Stimulated activated naive CD4-positive, alpha-beta T cell (primary cell): ENCODE measurements at regions not wholly inside any gene's neighbourhood (a gene's known extent, or its start where the extent isn't known, plus 50 kb on each side); places are given as distances from the start of the nearest gene placed in this dataset.

Experiments used
- DNase-seq, 6 experiments: peaks; one replicate each; lab custom pipeline; 2025; lab: John Stamatoyannopoulos, UW

DNA sequence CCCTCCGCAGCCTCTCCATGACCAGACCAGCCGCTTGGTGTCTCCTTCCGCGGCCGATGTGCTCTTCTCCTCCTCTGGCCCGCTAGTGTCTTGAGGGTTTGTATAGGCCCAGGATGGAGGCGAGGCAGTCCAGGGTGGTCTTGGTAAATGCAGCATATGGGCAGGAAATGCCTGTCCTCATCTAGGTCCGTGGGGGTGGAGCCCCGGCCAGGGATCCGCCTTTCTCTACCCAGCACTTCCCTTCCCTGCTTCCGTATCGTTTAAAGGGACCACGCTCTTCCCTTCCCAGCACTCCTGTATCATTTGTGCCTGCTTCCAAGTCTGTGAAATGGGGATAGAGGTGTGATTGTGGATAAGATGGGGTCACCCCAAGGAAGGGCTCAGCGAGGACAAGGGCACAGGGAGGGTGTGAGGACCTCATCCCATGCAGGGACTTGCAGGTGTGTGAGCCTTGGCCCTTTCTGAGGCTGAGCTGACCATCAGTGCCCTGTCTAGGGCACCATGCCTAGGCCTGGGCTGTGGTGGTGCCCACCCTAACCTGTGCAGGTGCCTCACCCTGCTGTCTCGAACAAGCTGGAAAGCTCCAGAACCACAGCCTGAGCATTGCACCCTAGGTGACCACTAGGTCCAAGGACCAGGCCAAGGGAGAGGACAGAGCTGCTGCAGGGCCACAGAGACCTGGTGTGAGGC, 326.8 kb upstream of the RTL1 start:
- no peak for DNase-seq

DNA sequence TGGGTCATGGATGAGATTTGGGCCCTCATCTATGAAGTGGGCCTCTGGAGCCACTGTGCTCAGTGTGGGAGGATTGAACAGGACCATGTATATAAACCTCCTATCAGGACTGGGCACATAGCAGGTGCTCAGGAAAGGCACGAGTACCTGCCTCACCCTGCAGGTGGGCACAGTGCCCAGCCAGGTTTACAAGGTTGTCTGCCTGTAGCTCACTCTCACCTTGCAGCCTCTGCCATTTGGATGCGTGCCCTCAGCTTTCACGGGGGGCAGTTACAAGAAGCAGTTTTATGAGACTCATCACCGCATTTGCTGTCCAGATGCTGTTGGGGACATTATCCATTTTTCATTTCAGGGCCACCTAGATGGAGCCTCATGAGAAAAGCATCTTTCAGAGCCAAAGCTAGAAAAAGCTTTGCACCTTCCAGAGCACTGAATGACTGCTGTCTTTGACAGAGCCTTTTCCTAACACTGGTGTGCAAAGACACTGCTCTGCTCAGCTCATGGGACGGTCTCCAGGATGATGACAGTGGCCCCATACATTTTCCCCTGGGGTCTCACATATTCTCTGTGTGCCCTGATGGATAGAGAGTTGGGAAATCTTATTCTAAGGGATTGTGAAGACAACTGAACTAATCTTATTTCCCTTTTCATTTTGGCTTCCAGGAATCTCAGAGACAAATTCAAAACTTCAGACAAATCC, 327.5 kb upstream of the RTL1 start:
- no peak for DNase-seq

DNA sequence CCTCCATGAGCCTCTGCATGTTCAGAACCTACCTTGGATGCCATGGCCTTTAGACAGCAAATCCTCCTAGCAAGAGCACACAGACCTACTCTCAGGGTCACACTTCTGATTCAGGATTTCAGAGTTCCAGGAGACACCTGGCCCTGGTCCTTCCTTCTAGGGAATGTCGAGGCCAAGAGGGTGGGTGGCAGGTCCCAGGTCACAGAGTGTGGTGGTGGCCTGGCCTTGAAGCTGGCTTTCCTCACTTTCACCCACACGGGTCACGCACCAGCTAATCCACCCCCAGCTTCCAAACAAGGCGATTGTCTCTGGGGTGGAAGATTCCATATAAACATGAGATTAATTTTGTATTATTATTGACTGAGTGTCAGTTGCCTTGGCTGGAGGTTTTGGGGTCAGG, 328.3 kb upstream of the RTL1 start:
- no peak for DNase-seq

DNA sequence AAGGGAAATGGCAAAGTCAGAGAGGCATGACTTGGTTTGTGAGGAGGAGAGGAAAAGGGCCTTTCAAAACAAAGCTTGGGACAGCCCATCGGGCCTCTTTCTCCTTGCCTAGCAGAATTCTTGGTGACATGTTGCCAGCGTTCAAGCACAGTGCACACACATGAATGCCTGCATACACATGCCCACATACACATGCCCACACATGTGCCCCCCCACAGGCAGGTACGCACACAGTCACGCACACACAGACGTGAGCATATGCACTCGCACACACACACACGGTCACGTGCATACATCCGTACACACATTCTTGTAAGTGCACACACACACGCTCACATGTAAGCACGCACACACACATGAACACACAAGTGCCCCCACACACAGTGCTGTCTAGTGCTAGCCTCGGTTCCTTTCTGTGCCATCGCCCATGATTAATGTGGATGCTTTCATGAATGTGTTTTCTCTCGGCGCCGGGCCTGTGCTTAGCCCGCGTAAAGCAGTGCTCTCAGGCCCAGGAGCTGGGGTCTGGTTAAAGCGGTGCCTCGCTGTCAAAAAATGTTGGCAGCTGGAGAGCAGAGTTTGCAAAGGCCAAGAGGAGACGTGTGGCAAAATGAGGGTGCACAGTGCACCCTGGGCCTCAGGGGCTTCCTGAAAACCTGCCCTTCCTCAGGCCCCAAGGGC, 328.8 kb upstream of the DIO3 start:
- DNase-seq: no peak

DNA sequence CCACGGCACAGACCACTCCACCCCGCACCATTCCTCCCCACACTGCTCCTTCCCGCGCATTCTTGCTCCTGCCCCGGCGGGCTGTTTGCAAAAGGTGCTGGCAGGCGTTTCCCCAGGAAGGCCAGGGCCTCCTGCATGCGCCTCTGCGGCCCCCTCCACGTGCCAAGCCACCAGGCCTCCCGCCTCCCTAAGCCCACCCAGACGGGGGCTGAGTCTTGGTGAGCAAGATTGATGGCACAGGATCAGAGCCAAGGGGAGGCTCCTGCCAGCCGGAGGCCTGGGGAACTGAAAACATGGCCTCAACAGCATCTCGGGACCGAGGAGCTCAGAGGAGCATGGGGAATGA, 328.3 kb upstream of the DIO3 start:
- DNase-seq: no peak

DNA sequence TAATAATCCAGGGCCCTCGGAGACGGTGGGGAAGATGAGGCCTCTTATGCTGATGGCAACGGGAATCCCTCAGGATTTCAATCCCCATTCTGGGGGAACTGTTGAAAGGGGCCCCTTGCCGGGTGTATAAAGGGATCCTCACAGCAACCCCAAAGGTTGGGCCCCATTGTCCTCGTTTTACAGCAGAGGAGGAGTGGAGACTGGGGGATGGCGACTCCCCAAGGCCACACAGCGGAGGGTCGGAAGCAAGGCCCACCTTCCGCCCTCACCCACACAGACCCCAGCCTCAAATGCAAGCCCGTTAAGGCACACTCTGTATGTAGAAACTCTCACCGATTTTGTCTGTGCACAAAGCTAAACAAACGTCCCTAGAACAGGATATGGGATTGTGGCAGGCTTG, 327.9 kb upstream of the DIO3 start:
- DNase-seq: no peak

DNA sequence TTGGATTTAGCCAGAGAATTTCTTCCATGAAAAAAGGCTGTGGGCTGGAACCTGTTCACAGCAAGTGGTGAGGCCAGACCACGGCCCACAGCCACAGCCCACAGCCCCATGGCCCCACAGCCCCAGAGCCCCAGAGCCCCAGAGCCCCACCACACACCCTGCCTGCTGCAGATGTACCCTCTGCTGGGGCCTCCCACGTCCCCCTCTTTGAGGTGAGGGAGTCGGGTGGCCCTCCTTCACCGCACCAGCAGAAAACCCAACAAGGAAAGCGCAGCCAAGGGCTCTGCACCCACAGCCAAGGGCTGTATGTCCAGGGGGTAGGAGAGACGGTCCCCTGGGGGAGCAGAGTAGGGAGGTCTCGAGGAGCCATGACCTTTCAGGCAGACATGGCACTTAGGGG, 327.5 kb upstream of the DIO3 start:
- DNase-seq: no peak

DNA sequence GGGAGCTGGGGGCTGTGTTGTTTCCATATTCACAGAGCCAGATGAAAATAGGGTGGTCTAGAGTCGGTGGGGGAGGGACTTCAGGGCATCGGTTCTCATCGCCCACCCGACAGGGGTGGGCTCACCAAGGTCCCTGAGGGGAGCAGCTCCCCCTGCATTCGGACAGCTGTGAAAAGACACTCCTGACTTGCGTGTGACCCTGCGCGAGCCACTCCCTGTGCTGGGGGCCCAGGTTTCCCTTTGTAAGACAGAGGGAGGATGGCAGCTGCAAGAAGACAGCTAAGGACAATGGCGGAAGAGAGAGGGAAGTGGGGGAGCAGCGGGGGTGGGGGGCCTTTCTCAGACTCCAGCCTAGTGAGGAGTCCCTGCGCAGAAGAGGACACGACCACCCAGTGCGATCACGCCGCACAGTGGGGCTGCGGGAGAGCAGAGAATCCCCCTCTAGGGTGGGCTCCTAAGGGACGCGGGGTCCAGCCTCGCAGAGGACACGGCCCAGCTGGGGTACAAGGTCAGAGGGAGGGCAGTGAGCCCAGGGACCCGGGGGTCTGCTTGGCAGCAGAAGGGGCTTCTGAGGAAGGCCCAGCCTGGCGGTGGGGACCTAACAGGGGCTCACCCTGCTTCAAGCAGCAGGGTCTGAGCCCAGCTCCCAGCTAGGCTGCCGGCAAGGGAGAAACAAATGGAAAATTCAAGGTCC, 326.9 kb upstream of the DIO3 start:
- DNase-seq: no peak

DNA sequence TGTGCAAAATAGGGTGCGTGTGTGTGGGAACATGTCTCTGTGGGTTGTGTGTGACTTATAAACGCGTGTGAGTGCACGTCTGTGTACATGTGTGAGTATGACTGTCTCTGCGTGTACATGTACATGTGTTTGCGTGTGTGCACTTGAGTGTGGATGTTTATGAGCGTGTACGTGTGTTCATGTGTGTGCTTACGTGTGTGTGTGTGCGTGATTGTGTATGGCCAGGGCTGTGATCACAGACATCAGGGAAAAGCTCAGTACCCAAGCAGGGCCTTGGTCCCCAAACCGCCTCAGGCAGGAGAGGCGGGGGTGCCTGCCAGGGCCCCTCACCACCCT, 326.3 kb upstream of the DIO3 start:
- no peak for DNase-seq

DNA sequence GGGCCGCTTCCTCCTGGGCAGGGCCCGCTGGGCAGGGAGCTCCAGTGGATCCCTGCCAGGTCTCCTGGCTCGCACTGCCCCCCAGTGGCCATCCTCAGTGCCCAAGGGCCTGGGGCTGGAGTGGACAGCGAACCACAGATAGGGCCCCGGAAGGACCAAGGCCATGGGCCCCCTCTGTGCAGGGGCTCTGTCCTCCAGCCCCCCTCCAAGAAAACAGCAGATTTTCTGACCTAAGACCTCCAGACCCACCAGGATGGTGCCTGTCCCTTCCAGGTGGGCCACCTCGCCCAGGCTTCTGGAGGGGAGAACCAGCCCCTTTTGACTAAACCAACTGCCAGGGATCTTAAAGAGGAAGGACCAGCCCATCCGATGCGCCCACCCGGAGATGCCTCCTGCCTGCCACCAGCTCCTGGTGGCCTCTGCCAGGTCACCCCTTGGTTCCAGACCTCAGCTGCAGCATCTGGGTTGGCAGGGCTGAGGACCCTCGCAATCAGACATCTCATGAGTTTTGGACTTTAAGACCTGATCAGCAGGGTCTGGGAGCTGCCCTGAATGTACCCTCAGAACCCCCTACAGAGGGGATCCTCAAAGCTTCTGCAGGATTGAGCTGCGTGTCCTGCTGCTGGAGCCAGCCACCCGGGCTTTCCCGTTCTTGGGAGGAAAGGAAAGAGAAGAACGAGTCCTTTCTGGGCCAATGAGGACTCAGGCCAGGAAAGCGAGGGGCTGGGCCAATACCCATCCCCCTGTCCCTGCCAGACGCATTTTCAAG, 325.8 kb upstream of the DIO3 start:
- DNase-seq: no peak

DNA sequence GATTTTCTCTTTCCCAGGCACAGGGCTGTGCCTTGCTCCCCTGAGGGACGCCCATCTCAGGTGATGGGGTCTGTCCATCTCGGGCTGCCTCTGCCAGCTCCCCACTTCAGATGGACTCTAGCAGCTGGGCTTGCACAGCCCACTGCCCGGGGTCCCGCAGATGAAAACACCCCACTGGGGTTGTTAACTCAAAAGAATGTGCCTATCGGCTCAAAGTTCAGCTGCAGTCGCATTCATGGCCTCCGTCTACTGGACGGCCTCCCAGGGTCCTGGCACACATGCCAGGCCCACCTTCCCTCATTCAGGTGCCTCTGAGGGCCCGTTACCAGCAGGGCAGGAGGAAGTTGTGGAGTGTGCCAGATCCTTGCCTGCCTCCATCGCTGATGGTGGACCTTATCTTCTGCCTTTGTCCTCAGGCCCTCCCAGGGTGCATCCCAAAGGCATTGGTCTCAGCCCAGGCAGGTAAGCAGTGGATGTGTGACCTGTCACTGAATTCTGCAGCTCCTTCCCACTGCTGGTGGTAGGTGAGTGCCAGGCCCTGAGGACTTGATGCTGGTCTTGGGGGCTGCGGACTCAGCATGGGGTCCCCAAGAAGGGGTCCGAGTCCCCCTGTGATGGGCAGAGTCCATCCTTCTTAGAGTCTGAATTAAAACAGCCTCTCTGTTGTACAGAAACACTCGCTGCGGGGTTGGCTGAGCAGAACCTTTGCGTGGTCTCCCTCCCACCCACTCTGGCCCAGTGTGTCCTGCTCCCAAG, 324.6 kb upstream of the DIO3 start:
- no peak for DNase-seq

DNA sequence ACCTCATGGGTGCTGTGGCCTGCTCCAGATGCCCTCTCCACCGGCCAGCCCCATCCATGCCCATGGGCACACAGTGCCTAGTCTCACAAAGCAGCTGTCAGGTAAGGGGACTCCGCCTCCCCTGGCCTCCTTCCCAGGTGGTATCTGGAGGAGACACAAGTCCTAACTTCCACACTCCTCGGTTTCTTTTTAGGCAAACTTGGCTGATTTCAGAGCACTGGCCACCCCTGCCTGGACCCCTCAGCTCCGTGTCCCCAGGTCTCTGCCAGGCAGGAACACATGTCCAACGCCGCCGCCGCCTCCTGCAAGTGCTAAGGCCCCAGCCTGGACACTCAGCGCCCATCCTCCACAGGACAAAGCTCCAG, 324.1 kb upstream of the DIO3 start:
- DNase-seq: no peak

DNA sequence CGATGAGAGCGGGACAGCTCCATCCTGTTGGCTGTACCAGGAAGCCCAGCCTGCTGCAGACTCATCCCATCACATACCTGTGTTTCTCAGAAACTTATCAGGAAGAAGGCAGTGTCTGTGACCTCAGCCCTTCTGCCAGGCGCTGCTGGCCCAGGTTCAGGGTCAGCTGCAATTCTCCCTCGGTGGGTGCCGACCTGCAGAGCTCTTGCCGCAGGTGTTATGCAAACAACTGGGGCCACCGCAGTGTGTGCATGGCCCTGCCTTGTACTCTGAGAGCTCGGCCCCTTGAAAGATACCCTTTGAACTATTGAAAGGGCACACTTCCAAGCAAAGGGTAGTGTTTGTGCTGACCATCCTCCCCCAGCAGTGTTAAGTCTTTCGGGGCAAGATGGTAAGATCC, 322.2 kb upstream of the DIO3 start:
- no peak for DNase-seq

DNA sequence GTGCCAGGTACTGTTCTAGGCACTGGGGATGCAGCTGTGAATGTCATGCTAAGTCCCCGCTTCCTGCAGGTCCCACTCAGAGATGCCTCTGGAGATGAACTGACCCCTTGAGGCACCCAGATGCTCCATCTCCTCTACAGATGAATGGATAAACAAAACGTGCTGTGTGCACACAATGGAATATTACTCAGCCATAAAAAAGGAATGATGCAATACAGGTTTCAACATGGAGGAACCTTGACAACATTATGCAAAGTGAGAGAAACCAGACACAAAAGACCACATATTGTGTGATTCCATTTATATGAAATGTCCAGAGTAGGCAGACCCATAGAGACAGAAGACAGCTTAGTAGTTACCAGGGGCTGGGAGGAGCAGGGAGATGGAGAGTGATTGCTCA, 320.1 kb upstream of the DIO3 start:
- DNase-seq: no peak

DNA sequence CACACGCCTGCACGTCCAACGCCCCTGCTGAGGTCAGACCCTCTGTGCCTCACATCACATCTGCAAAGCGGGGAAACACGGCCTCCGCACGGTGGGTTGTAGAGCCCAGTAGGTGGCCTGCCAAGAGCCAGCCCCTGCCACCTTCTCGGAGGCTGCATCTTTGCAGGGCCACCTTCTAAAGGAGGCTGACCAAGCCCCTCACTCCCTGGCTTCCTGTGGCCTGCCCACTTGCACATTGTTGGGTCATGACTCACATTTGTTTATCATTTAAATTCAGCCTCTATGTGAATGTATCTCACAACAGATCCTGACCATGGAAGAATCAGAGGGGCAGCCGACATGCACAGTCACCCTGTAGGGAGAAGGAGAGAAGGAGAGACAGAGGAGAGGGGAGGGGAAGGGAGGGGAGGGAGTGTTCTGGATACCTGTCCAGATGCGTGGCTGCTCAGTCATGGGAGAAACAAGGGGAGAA, 319.5 kb upstream of the DIO3 start:
- no peak for DNase-seq

DNA sequence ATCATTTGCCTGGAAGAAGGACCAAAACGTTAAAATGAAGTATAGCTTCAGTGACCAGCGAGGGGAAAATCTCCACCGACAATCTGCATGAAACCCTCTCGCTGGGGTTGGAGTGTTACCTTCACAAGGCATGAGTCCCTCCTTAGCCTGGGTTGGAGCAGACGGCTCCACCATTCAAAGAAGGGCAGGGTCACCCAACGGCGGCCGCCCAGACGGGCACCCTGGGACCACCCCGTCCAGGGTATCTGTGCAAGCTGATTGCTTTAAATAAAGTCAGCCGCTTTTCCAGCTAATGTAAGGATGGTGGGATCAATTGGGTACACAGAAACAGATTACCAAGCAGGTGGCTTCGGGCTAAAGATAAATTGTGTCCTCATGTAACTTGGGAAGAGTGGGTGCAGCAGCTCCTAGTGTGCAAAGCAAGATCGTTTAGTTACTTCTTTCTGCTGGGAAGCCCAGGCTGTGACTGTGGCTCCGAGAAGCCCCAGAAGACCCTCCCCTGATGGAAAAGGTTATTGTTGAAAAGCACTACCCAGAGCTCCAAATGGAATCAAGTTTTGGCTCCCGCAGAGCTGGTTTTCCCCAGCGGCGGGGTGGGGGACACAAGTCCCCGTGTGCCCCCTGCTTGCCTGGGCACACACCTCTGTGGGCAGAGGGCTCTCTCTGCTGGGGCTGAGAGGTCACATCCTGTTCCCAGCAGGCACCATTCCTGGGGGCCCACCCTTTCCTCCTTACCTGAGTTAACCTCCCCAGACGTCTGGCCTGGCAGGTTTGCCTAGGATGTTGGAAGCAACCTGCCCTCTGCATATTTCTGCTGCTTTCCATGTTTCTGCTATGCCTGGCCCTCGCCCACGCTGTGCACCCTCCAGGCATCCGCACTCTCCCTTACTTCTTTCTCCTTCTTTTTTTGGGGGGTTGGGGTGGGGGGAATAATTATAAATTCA, 318.6 kb upstream of the DIO3 start:
- DNase-seq: no peak

DNA sequence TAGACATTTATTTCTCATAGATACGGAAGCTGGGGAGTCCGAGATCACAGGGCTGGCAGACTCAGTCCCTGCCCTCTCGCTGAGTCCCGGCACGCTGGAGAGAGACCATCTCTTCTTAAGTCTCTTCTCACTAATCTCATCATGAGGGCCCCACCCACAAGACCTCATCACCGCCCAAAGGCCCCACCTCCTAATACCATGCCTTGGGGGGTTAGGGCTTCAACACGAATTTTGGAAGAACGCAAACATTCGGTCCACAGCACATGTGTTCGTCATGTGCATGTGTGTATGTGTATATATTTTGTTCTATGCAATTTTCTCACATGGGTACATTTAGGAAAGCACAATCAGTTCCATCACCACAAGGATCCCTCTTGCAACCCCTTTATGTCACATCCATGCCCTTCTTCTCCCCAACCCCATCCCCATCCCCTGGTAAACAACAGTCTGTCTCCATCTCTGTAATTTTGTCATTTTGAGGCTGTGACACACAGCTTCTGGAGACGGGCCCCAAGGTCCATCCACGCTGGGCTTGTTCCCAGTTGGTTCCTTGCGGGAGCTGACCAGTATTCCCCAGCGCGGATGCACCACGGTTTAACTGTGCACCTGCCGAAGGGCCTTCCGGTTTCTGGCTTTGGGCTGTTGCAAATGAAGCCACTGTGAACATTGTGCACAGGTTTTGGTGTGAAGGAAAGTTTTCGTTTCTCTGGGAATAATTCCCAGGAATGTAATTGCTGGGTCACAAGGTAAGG, 317.5 kb upstream of the DIO3 start:
- no peak for DNase-seq

DNA sequence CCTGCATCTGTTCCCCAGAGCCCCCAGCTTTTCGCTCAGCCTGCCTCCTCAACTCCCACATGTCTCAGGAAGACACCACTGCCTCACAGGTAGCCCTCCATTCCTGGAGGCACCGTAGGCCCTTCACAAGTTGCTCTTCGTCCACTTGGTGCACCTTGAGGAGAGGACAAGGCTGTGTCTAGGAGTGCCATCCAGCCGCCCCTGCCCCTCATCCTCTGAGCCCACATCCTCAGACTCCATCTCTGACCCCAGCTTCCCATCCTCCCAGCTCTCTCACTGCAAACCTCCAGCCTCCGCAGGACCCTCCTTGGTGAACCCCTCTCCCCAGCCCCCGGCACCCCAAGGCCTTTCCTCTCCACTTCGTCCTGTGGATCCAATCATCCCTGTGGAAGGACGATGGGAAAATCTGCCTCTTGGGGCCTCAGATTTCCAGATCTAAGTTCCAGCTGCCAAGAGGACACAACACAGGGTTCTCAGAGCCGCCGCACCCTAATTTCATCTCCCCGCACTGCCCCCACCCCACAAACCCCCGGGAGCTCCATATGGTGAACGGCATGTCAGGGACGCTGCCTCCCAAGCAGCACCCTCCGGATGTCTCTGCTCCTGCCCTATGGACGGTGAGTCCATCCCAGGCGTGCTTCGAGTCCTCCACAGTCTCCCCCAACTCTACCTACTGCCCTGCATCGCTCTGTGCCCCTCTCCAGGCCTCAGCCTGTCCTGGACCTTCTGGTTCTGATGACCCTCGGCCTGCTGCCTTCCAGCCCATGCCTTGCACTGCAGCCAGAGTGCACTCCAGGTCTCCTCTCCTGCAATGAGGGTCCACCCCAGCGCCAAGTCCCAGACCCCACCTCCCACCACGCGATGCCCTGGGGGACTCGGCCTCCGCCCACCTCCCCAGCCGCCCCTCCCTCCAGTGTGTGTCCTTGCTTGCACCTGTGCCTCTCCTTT, 314.1 kb upstream of the DIO3 start:
- DNase-seq: no peak
